ENCODE measurements at regions not wholly inside any gene's neighbourhood (a gene's known extent, or its start where the extent isn't known, plus 50 kb on each side); places are given as distances from the start of the nearest gene placed in this dataset.

DNA sequence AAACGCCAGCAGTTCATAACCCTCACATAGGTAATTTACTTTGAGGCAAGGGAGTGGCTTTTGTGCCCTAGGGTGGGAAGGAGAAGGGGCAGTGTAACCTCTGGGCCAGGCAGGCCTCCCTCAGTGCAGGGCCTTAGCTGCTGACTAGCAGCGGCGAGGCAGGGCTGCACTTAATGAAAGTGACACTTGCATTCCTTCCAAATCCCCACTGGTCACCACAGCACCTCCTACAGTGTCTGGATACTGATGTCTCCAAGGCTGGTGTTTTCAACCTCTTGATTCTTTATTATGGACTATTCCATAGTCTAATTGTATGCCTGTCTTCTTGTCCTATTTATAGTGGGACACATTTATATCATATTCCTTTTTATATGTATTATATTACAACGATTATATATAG is 152.7 kb downstream of the LY86 start:
- 25% methylated on average over 4 of the region's 4 CpGs for WGBS (ENCODE audit: insufficient coverage, low coverage, missing lambda C conversion rate)
- FAIRE-seq (no peak), ATAC-seq (peak; percentile 48), DNase-seq (ENCODE audit: extremely low read depth in 1 of 4, low spot score in 3 of 4) (peak in 1 of 4 experiments; percentile 36)
- H3K9ac ChIP-seq (ENCODE audit: insufficient read depth in 1 of 2, low read depth in 2 of 2, low read length in 2 of 2) = peak overlapping the region in 1 of 2 experiments; percentile 26; a peak in 1 of 4 replicates
- no peaks in the 10 kb centered on the region for H3K9me3 ChIP-seq (replicated peaks; ENCODE audit: control insufficient read depth, insufficient read depth, low read depth, low read length)
- H3K27me3 ChIP-seq (ENCODE audit: control insufficient read depth in 2 of 2, insufficient read depth in 2 of 2, low read length in 2 of 2) = no peaks in the 10 kb centered on the region; a peak in 1 of 5 replicates
- H4K20me1 ChIP-seq (replicated peaks; ENCODE audit: control insufficient read depth, insufficient read depth, low read length) = no peaks in the 10 kb centered on the region
- H3K9me1 ChIP-seq (ENCODE audit: control insufficient read depth, insufficient read depth, low read length) = no peaks in the 10 kb centered on the region
- ChIA-PET CTCF (ENCODE audit: low intra/inter-chr PET ratio) (no interaction called here), POLR2A (interaction anchor here (0.5 to 2.2 kb wide), 2 partner anchors 9 to 55 kb away, joined by 3 to 9 read pairs; no protein-coding TSS in a partner anchor)
- intact Hi-C loops (cut with micrococcal nuclease) = no loop called here
- in situ Hi-C loops (cut with MboI) = no loop called here
- no peak overlapping the region for H3K4me3 ChIP-seq
- no peaks in the 10 kb centered on the region for H3K36me3 ChIP-seq (ENCODE audit: control insufficient read depth, insufficient read depth, low read length)
- TF ChIP-seq, protein P1, sequence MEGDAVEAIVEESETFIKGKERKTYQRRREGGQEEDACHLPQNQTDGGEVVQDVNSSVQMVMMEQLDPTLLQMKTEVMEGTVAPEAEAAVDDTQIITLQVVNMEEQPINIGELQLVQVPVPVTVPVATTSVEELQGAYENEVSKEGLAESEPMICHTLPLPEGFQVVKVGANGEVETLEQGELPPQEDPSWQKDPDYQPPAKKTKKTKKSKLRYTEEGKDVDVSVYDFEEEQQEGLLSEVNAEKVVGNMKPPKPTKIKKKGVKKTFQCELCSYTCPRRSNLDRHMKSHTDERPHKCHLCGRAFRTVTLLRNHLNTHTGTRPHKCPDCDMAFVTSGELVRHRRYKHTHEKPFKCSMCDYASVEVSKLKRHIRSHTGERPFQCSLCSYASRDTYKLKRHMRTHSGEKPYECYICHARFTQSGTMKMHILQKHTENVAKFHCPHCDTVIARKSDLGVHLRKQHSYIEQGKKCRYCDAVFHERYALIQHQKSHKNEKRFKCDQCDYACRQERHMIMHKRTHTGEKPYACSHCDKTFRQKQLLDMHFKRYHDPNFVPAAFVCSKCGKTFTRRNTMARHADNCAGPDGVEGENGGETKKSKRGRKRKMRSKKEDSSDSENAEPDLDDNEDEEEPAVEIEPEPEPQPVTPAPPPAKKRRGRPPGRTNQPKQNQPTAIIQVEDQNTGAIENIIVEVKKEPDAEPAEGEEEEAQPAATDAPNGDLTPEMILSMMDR (IDR thresholded peaks at IDR 0.05 in 2 of 3, conservative IDR thresholded peaks at IDR 0.05 in 1 of 3; ENCODE audit: insufficient read depth in 2 of 3, low read depth in 1 of 3, low read length in 3 of 3) = peak in 1 of 3 experiments; percentile 19; a peak in 1 of 6 replicates
- no peak for TF ChIP-seq SREBF1 (IDR thresholded peaks at IDR 0.05; ENCODE audit: borderline replicate concordance, low read depth, low read length)
- BruUV-seq (replicated peaks) = no TSS peak
- H3K79me2 ChIP-seq (ENCODE audit: control insufficient read depth, insufficient read depth, low read length) = no peaks in the 10 kb centered on the region
- H3K4me2 ChIP-seq (ENCODE audit: insufficient read depth, low read length) = no peak overlapping the region
- peaks cover 15 to 21% of the 10 kb centered on the region in 2 experiments; a peak in 4 of 5 replicates for H3K4me1 ChIP-seq (replicated peaks in 1 of 2; ENCODE audit: control insufficient read depth in 2 of 2, insufficient read depth in 2 of 2, low read length in 2 of 2)
- no peak overlapping the region for H3K27ac ChIP-seq (ENCODE audit: extremely low read depth, low read depth, low read length)
- peak overlapping the region; percentile 32; the same call in 1 of the 2 replicates for H2AFZ ChIP-seq (ENCODE audit: low read depth, low read length)

DNA sequence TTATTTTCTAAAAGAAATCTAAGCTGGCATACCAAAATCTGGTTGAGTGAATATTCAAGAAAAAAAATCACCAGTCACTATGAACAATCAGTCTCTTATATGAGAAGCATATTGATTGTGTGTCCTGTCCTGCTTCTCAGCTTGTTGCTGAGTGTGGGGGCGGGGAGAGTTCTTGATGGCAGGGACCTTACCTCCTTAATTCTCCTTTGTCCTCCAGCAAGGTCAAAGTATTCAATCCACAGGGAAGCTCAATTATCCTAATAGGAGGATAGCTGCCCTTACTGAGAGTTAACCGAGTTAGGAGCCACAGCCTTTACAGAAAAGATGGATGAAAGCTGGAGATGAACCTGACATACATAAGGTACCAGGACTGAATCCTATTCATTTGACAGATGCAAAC is 154.0 kb downstream of the LY86 start:
- 40% methylated on average over 2 of the region's 2 CpGs for WGBS (ENCODE audit: insufficient coverage, low coverage, missing lambda C conversion rate)
- Histone ChIP-seq H2AFZ (ENCODE audit: low read depth, low read length) (no peak overlapping the region), H3K79me2 (ENCODE audit: control insufficient read depth, insufficient read depth, low read length) (no peaks in the 10 kb centered on the region), H3K36me3 (ENCODE audit: control insufficient read depth, insufficient read depth, low read length) (no peaks in the 10 kb centered on the region), H3K4me2 (ENCODE audit: insufficient read depth, low read length) (no peak overlapping the region), H3K27ac (ENCODE audit: extremely low read depth, low read depth, low read length) (no peak overlapping the region), H3K4me1 (replicated peaks in 1 of 2; ENCODE audit: control insufficient read depth in 2 of 2, insufficient read depth in 2 of 2, low read length in 2 of 2) (peaks cover 10 to 14% of the 10 kb centered on the region in 2 experiments; a peak in 4 of 5 replicates), H3K9me1 (ENCODE audit: control insufficient read depth, insufficient read depth, low read length) (no peaks in the 10 kb centered on the region), H4K20me1 (replicated peaks; ENCODE audit: control insufficient read depth, insufficient read depth, low read length) (no peaks in the 10 kb centered on the region), H3K4me3 (no peak overlapping the region), H3K9me3 (replicated peaks; ENCODE audit: control insufficient read depth, insufficient read depth, low read depth, low read length) (no peaks in the 10 kb centered on the region), H3K9ac (ENCODE audit: insufficient read depth in 1 of 2, low read depth in 2 of 2, low read length in 2 of 2) (no peak overlapping the region), H3K27me3 (ENCODE audit: control insufficient read depth in 2 of 2, insufficient read depth in 2 of 2, low read length in 2 of 2) (no peaks in the 10 kb centered on the region; a peak in 1 of 5 replicates)
- in situ Hi-C loops (cut with MboI) = no loop called here
- CTCF ChIA-PET (ENCODE audit: low intra/inter-chr PET ratio) = no interaction called here
- intact Hi-C loops (cut with micrococcal nuclease) = no loop called here
- POLR2A ChIA-PET = interaction anchor here (0.6 kb wide), 1 partner anchor 48 kb away, joined by 3 read pairs; no protein-coding TSS in a partner anchor
- ATAC-seq (no peak), FAIRE-seq (no peak), DNase-seq (ENCODE audit: extremely low read depth in 1 of 4, low spot score in 3 of 4) (no peak)
- no TSS peak for BruUV-seq (replicated peaks)
- TF ChIP-seq PHF21A (IDR thresholded peaks at IDR 0.05; ENCODE audit: borderline replicate concordance, low read depth) = no peak
- TF ChIP-seq ZBTB1 (CRISPR knock-in tag; IDR thresholded peaks at IDR 0.05; ENCODE audit: borderline replicate concordance, low read depth) = no peak
- TF ChIP-seq ARNT (IDR thresholded peaks at IDR 0.05) = no peak
- TF ChIP-seq, protein P2, sequence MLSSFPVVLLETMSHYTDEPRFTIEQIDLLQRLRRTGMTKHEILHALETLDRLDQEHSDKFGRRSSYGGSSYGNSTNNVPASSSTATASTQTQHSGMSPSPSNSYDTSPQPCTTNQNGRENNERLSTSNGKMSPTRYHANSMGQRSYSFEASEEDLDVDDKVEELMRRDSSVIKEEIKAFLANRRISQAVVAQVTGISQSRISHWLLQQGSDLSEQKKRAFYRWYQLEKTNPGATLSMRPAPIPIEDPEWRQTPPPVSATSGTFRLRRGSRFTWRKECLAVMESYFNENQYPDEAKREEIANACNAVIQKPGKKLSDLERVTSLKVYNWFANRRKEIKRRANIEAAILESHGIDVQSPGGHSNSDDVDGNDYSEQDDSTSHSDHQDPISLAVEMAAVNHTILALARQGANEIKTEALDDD (IDR thresholded peaks at IDR 0.05) = no peak
- no peak for TF ChIP-seq ZNF41 (CRISPR knock-in tag; conservative IDR thresholded peaks at IDR 0.05)

Data from K562 (cell line).